ENCODE measurements at regions not wholly inside any gene's neighbourhood (a gene's known extent, or its start where the extent isn't known, plus 50 kb on each side); places are given as distances from the start of the nearest gene placed in this dataset.

DNA sequence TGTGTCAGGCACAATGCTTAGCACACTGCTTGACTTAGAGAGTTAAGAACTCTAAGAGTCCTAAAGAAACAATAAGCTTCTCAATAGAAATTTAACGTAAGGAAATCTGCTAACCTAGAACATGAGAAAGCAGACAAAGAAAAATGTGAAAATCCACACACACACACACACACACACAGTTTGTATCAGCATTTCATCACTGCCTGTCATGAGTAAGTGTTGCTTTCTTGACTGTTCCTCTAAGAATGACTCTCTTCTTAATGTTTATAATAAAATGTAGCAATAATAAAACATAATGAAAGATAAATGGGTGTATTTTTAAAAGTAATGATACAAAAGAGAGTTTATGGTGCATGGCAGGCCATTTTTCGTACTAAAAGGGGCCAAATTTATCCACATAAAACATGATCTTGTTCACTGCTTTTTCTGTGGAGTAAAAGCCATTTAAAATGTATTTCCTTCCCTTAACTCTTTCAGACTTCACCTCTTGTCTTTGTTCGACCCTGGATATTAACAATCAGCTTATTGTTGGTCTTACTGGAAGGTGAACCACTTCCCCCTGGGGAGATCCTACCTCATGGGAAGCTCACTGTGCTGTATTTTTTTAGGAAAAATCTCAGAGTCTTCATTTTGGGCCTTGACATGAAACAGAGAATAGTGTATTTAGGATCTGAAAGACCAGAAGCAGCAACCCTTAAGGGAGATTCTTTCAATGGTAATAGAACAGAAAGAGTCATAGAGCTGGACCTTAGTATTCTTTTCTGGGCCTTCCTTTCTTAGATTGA is 107.3 kb upstream of the ANKRD55 start:
- DNase-seq = no peak

DNA sequence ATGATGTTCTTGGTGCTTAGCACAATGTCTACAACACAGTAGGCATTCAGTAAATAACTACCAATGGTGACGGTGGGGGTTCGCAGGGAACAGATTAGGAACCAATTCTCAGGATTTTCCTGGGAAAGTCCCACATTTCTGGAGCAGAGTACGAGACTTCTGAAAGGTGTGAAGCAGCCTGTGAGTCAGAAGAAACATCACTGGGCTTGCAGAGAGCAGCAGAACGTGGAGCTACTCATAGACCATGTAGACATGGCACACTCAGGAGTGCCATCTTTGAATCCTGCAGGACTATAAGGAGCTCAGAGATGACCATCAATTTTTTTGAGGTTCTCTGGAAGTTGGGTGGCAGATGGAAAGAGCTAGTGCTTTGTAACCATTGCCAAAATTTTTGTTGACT is 106.6 kb upstream of the ANKRD55 start:
- DNase-seq = no peak

DNA sequence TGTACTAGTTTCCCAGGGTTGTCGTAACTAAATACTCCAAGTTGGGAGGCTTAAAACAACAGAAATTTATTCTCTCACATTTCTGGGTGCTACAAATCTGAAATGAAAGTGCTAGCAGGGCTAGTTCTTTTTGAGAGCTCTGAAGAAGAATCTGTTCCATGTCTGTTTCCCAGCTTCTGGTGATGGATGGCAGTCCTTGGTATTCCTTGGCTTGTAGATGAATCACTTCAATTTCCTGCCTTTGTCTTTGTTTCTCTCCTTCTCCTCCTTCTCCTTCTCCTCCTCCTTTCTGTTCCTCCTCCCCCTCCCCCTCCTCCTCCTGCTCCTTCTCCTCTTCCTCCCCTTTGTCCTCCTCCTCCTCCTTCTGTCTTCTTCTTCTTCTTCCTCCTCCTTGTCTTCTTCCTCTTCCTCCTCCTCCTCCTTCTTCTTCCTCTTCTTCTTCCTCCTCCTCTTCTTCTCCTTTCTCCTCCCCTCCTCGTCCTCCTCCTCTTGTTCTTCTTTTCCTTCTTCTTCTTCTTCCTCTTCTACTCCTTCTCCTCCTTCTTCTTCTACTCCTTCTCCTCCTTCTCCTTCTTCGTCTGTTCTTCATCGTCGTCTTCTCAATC is 104.7 kb upstream of the ANKRD55 start:
- no peak for DNase-seq

DNA sequence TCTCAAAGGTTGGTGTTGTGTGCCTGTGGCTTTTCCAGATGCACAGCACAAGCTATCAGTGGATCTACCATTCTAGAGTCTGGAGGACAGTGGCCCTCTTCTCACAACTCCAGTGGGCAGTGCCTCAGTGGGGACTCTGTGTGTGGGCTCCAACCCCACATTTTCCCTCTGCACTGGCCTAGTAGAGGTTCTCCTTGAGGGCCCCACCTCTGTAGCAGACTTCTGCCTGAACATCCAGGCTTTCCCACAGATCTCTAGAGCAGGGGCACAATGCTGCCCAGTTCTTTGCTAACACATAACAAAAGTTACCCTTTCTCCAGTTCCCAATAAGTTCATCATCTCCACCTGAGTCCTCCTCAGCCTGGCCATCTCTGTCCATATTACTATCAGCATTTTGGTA is 102.1 kb upstream of the ANKRD55 start:
- no peak for DNase-seq

DNA sequence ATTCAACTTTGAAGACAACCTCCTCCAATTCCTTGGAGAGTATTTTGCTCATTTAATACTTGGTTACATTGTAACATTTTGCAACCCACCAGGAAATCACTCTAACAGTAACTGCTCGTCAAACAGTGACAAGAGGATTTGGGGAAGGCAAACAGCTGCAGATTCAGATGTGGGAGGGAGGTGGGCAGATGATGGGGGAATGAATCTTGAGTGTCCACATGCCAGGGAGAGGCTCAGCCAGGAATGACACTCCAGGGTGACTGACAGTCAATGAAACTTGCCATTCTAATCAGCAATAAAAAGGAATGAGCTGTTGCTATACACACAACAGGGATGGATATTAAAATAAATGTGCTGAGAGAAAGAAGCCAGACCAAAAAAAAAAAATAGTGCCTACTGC is 97.7 kb upstream of the ANKRD55 start:
- no peak for DNase-seq

DNA sequence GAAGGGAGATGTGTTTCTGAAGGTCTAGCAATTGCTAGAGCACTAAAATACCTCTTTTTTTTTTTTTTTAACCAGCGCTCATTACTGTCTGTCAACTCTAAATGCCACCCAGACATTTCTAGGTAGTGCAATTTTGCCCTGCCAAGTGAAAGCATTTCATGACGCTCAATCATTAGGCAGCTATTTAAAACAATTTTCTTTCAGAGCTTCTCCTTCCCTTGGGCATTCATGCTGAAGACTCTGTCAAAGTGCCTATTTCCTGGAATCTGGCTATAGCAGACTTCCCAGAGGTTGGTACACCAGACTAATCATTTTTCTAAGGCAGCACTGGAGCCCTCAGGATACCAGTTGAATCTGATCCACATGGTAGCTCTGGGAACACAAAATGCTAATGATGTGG is 97.0 kb upstream of the ANKRD55 start:
- no peak for DNase-seq

DNA sequence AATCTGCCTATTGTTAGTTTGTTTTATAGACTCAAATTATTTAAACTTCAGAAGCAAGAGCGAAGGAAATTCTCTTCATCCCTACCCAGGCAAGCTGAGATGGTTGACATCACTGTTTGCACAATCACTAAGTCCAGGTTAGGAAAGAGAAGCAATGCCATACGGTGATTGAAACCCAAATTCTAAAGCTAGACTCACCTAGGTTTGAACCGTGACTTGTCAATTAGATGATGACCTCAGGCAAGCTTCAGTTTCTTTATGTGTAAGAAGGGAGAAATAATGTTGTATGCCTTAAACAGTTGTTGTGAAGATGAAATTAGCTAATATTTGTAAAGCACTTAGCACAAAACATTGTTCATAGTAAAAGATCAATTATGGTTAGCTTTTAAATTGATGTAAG is 96.5 kb upstream of the ANKRD55 start:
- no peak for DNase-seq

DNA sequence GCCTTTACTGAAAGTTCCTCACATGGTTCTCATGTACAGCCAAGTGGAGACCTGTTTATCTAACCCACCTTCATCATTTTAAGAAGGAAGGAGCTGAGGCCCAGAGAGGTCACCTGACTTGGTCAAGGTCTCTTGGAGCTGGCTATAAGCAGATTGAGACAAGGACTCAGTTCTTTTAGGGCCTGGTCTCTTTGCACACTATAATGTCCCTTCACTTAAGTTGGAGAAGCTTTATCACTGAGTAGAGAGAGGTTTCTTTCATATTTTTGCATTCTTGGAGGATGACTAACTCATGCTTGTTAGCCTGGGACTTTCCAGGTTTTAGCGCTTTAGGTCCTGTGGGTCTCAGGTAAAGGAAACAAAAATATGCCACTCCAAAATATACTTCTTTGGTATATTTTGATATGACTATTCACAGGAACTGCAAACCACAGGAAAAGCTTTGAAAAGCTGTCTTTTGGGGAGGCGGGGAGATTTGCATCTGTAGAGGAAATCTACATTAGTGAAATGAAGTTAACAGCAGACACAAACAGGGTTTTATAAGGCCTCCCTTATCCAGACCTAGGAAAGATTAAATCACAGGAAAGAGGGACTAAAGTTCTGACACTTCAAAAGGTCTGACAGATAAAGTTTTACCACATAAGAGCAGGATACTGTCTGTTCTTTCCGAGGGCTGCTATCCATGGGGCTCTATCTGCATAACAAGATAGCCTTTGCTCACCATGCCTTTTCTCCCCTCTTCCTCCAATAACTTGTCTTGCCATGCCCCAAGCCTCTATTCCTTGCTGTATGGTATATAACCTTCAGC is 95.8 kb upstream of the ANKRD55 start:
- no peak for DNase-seq

DNA sequence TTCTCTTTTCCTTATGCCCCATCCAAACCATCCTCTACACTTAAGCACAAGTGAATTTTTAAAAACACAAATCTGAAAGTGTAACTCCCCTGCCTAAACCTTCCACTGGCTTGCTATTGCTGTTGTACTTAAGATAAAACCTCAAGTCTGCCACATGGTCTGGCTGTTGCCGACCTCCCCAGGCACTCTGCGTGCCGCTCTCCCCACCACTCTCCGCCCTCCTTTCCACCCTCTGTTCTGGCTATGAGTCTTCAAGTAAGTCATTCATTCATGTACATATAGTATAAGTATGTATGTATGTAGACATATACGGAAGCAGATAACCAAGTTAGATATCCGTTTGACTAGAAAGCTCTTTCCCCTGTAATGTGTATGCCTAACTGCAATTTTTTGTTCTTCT is 94.7 kb upstream of the ANKRD55 start:
- no peak for DNase-seq

DNA sequence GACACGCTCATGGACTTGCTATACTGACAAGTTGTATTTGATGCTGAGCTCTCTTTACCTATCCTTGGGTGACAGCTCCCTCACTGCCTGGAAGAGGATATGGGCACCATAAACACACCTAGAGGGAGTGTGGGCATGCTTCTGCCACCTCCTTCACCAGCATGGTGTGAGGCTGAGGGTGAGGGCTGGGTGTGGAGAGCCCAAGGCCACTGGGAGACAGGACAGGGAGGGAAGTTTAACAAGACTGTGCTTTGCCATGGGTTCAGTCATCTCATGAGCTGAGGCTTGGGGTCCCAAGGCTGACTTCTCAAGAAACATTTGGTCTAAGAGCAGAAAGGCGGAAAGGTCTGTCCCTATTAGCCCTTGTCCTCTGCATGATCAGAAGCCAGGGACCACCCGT is 93.6 kb upstream of the ANKRD55 start:
- no peak for DNase-seq

DNA sequence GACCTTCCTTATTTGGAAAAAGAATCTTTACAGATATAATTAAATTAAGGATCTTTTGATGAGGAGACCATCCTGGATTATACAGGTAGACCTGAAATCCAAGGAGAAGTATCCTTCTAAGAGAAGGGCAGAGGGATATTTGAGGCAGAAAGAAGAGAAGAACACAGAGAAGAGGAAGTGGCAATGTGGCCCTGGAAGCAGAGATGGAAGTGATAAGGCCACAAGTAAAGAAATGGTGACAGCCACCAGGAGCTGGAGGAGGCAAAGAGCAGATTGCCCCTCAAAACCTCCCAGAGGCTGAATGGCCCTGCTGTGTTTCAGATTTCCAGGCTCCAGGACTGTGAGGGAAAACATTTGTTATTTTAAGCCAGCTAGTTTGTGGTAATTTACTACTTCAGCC is 93.0 kb upstream of the ANKRD55 start:
- no peak for DNase-seq

DNA sequence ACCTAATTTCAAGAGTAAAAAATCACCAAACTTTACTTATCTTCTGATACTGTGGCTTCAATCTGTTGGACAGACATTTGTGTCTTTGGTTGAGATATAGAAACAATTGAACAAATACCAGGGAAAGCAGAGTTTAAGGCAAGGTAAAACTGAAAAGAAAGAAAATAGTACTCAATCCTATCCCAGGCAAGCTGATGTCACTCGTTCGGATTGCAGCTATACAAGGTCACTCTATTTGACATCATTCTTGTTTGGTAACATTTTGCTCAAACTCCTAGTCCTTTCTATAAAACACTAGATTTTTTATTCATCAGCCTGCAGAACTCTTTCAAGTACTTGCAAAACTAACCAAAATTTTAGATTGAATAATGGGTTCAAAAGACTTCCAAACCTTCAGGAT is 91.9 kb upstream of the ANKRD55 start:
- no peak for DNase-seq

DNA sequence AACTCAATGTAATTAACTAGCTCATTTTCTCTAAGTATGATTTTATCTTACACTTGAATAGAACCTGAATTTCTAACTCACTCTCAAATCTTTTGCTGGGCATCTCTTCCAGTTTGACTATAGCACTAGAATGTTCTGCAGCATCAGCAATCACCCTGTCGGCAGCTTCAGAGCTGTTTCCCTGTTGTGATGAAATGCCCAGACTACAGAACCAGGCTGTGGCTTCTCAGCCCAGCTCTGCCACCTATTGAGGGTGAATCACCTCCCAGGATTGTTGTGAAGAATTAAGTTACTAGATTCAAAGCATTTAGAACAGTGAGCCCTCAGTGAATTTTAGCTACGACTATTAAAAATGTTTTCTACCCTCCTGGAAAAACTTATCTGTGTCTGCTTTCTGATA is 90.4 kb upstream of the ANKRD55 start:
- no peak for DNase-seq

DNA sequence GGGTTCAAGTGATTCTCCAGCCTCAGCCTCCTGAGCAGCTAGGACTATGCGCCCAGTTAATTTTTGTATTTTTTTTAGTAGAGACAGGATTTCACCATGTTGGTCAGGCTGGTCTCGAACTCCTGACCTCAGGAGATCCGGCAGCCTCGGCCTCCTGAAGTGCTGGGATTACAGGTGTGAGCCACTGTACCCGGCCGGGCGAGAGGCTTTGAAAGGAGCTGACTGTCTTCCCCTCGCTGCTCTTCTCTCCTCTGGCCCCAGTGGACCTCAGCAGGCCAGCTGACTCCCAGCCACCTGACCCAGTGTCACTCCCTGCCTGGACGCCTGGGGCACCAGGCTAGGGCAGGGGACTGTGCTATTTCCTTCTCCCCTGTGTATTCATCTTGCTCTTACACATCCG is 89.5 kb upstream of the ANKRD55 start:
- no peak for DNase-seq

DNA sequence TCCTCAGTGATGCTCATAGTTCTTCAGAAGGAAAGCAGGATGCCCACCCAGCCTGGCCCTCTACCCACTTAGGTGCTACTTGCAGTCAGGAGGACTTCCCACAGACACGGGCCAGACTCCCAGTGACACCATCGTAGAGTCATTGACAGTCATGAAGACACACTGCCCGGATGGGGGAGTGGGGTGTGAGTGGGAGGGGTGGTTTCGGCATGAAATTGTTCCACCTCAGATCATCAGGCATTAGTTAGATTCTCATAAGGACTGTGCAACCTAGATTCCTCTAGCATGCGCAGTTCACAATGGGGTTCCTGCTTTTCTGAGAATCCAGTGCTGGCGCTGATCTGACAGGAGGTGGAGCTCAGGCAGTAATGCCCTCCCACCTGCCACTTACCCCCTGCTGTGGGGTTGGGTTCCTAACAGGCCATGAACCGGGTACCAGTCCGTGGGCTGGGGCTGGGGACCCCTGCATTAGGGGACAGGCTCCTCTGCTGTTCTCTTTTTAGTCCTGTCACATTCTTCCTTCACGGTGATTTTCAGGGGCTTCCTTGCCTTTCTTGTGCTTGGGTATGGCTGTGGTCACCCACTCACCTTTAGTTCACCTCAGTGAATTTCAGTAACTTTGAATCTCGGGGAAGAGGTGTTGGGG is 88.2 kb upstream of the ANKRD55 start:
- DNase-seq = no peak

DNA sequence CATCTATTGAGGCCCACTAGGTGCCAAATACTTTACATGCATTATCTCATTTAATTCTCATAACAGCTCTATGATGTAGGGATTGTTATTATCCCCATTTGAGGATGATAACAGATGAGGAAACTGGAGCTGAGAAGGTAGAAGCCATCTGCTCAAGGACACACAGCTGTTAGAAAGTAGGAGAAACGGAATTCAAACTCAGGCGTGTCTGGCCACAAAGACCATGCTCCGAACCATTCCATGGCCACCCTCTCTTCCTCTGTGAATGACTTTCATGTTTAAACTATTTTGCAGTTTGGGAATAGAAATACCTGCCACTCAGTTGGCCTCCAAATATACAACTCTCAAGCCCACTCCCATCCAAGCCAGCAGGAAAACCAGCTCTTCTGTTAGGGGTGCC is 87.6 kb upstream of the ANKRD55 start:
- DNase-seq = no peak

DNA sequence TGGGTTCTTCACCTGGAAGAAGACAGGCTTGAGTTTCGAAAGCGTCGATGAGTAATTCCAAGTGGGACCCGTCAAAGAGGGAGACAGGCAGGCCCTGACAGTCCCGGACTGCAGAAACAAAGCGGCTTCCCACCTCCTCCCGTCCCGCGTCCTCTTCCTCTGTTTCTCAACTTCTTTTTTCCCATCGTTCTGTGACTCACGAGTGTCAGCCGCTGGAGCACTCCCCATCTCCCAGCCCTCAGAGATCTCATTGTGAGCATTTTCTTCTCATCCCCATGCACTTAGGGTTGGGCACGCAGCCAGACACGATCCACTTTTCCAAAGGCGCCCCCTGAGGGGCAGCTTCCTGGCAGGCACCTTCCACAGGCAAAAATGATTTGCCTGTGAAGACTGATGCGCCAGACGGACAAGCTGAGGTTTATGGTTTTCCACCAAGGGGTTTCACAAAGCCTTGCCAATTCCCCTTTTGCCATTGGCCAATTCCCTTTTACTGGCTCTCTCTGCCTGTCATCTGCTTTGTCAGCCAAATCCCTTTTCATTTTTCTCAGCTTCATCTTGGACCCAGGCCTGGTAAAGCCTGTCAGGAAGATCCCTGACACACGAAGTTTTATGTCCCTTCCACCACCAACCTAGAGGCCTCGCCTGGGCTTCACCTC is 86.5 kb upstream of the ANKRD55 start:
- DNase-seq = no peak

DNA sequence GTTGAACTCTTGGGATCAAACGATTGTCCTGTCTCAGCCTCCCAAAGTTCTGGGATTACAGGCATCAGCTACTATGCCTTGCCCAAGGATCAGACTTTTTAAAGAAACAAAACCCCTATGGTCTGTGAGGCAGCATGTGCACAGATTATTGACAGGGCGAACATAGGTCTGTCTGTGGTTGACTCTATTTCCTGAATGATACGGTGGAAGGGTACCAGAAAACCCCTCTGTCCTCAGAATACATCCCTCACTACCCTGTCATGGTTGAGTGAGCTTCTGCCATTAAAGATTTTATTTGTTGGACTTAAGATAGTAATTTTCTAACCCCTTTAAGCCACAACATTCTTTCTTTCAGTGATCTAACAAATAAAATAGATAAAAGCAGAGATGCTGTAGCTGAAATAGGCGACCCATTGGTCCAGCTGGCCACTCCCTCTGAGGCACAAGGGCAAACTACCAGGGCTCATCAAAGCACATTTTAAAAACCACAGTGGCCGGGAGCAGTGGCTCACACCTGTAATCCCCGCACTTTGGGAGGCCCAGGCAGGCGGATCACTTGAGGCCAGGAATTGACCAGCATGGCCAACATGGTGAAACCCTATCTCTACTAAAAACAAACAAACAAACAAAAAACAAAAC is 84.9 kb upstream of the ANKRD55 start:
- DNase-seq = no peak

DNA sequence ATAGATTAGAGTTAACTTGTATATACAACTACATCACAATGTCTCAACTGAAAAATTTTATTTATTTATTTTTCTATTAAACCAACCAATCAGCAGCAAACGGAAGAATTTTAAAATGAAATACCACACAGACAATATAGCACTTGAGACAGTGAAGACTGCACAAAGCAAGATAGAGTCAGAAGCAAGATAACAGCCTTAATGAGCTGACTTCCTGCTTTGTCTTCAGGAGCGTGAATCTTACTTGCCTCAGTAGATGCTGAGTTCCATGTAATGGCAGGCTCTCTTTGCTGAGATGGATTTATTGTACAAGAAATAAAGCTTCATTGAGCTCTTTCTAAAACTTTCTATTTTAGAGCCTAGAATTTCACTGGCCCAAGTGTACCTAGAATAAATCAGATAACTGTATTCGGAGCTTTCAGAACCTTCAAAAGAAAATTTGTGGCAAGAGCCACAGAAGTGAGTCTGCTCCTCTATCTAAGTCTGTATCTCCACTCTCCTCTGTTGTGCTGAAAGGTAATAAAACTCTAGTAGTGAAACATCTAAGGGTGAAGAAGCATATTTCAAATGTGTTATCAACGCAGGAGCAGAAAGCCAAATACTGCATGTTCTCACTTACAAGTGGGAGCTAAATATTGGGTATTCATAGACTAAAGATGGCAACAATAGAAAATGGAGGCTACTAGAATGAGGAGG is 83.3 kb upstream of the ANKRD55 start:
- no peak for DNase-seq

DNA sequence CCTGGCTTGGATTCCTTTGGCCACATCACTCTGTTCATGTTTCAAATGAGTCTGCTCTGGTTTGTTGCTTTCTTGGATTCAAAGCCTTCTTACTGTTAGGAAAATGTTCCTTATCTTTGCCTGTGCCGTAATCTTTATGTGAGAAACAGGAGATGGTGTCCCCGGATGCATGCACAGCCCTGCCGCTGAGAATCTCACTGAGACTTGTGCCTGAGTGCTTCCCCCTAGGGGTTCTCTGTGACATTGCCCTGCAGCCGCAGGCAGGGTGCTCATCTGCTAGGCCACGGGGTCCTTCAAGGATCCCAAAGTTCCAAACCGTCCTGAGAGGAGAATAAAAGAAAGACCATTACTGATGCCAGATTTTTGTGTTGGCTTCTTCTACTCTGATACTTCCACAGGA is 81.4 kb upstream of the ANKRD55 start:
- no peak for DNase-seq

DNA sequence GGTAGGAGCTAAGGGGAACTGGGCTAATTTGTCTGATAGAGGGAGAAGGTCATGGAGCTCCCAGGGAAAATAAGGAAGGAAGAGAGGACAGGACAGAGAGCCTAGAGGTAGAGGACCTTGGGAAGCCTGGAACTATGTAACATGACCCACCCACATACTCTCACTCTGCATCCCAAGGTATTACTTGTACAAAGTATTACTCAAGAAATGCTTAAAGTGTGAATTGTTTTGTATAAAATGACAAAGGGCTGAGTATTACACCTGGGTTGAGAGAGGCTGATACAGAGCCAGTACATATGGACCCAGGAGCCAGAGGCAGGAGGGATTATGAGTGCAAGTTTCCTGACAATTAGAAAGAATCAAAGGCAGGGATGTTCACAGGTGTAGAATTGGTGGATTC is 80.5 kb upstream of the ANKRD55 start:
- no peak for DNase-seq

DNA sequence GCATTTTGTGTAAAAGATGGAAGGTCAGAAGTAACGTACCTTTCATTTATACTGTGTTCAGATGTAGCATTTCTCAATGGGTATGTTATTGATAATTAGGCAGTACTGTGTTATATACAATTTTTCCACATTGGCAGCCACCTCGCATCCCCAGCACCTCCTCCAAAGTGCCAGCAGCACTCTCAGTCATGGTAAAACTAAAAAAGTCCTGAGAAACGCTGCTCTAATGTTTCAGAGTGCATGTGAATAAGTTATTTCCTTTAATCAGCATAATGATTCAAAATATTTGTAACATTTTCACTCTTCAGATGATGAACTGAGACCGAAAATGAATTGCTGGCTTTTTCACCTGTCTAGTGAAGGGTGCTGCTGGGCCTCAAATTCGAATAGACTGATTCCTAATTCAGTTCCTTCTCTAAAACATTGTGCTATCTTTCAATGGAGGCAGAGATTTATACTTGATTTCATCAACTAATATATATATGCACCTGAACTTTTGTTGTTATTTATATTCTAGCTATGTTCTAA is 79.9 kb upstream of the ANKRD55 start:
- no peak for DNase-seq
